ENCODE measurements at regions not wholly inside any gene's neighbourhood (a gene's known extent, or its start where the extent isn't known, plus 50 kb on each side); places are given as distances from the start of the nearest gene placed in this dataset.

GRCh38 chr5:32989815-32990214, 278.7 kb downstream of the NPR3 start:
- peak; percentile 2 for DNase-seq (ENCODE audit: low read depth)

- no peak for DNase-seq (ENCODE audit: low read depth)
Measured at GRCh38 chr5:32990593-32991420, 279.7 kb downstream of the NPR3 start.

- DNase-seq (ENCODE audit: low read depth): no peak
Measured at GRCh38 chr5:32991421-32991815, 280.3 kb downstream of the NPR3 start.

GRCh38 chr5:32996336-32996735, 285.2 kb downstream of the NPR3 start:
- DNase-seq (ENCODE audit: low read depth): no peak

- no peak for DNase-seq (ENCODE audit: low read depth)
Measured at GRCh38 chr5:33008751-33009418, 297.8 kb downstream of the NPR3 start.

GRCh38 chr5:33010846-33011245, 299.7 kb downstream of the NPR3 start:
- DNase-seq (ENCODE audit: low read depth): no peak

GRCh38 chr5:33011801-33012200, 300.7 kb downstream of the NPR3 start:
- no peak for DNase-seq (ENCODE audit: low read depth)

- no peak for DNase-seq (ENCODE audit: low read depth)
Measured at GRCh38 chr5:33023649-33024048, 312.5 kb downstream of the NPR3 start.

GRCh38 chr5:33032271-33033070, 321.4 kb downstream of the NPR3 start:
- DNase-seq (ENCODE audit: low read depth): no peak

- DNase-seq (ENCODE audit: low read depth): no peak
Measured at GRCh38 chr5:33033516-33033915, 322.4 kb downstream of the NPR3 start.

GRCh38 chr5:33034777-33035176, 323.7 kb downstream of the NPR3 start:
- no peak for DNase-seq (ENCODE audit: low read depth)

- no peak for DNase-seq (ENCODE audit: low read depth)
Measured at GRCh38 chr5:33035851-33036527, 324.9 kb downstream of the NPR3 start.

GRCh38 chr5:33037076-33037475, 326.0 kb downstream of the NPR3 start:
- no peak for DNase-seq (ENCODE audit: low read depth)

- no peak for DNase-seq (ENCODE audit: low read depth)
Measured at GRCh38 chr5:33041586-33041985, 330.5 kb downstream of the NPR3 start.

- no peak for DNase-seq (ENCODE audit: low read depth)
Measured at GRCh38 chr5:33043343-33043997, 332.3 kb downstream of the NPR3 start.

- no peak for DNase-seq (ENCODE audit: low read depth)
Measured at GRCh38 chr5:33046091-33046490, 335.0 kb downstream of the NPR3 start.

- no peak for DNase-seq (ENCODE audit: low read depth)
Measured at GRCh38 chr5:33048315-33048714, 337.2 kb downstream of the NPR3 start.

- peak; percentile 10 for DNase-seq (ENCODE audit: low read depth)
Measured at GRCh38 chr5:33049298-33049697, 338.2 kb downstream of the NPR3 start.

- DNase-seq (ENCODE audit: low read depth): peak; percentile 54
Measured at GRCh38 chr5:33049842-33050241, 338.7 kb downstream of the NPR3 start.

GRCh38 chr5:33059081-33059480, 348.0 kb downstream of the NPR3 start:
- DNase-seq (ENCODE audit: low read depth): no peak

GRCh38 chr5:33065131-33065530, 354.0 kb downstream of the NPR3 start:
- no peak for DNase-seq (ENCODE audit: low read depth)
